GM21360 (cell line): ENCODE measurements at regions not wholly inside any gene's neighbourhood (a gene's known extent, or its start where the extent isn't known, plus 50 kb on each side); places are given as distances from the start of the nearest gene placed in this dataset.

Source experiments
- ATAC-seq: cut with Tn5 transposase; IDR thresholded peaks from one replicate; pipeline ENCODE4 v1.9.1; 2021; ENCODE audit warnings: mild to moderate bottlenecking, moderate library complexity; ENCODE audit not compliant: unreplicated experiment

DNA sequence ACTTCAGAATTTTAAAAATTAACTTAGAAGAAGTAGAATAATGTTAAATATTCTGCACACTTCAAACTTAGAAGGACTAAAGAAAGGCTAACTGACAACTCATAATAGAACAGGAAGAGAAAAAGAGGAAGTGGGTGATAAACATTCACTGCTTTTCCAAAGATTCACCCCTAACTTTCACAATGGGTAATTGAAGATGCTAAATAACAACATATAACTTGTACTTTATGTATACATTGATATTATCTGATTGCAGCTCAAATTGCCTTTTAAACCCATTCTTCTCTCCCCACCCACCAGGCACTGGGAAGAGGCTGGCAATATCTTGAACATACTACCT lies 376.6 kb downstream of the EFNA5 start:
- peak; percentile 75 for ATAC-seq

DNA sequence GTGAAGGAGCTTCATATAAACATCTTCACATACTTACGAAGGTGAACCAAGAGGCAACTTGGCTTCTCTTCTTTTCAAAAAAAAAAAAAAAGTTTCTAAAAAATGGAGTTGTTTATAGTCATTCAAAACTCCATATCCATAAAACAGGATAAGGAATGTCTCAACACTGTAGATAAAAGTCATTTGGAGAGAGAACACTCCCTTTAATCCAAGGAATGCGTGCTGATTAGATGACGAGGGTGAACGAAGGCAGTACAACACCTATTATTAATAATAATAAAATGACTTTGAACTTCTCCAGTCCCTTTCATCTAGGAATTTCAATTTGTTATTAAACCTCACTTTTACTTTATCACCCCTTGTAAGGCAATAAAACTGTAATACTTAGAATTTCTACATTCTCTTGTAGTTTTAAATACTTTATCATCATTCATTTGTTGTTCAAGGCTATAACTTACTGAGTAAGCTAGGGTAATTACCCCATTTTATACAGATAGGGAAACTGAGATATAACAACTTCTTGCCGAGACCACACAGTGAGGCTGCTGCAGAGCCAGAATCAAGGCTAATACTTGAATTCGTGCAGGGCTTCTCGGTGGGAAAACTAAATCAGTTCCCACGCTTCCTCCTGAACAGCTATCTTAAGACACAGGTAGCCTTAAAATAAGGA lies 377.1 kb downstream of the EFNA5 start:
- peak; percentile 6 for ATAC-seq

DNA sequence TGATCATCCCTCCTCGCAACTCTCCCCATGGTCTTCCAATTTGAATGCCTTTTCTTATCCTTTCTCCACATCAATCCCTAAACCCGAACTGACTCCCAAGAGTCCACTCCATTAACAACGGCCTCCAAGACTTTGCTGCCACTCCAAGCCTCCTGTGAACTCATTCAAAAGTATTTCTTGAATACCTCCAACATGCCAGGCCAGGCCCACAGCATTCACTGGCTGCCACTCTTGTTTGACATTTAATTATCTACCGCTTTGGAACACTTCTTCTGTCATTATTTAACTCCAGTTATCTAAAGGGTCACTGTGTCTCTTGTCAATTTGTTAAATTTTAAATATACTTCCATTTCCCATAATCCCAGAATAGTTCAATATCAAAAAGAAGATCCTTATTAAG lies 378.9 kb downstream of the EFNA5 start:
- ATAC-seq, result no peak

DNA sequence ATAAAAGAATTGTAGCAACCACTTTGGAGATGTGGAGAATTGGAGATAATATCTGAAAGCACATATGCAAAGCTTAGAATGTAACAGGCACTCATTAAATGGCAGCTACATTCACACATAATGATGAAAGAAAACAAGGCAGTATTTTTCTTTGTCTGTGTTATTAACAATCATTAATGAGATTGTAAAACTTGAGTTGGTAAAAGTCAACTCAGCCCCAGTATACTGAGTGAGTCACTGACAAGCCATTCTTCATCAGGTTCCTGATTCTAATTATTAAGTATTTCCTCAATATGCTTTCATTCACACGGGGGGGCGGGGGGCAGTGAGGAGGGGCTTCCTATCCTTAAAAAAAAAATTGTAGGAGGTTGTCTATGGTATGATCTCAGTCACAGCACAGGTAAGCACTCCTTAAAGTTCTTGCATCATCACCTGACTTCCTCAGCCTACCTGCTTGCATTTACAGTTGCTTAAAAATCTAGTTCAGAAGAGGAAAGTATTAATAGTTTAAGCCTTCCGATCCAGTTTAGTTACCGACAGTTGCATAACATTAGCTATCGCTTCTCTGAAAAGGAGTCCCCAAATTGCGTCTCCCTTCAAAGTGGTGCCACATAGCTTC lies 379.8 kb downstream of the EFNA5 start:
- ATAC-seq, result no peak

DNA sequence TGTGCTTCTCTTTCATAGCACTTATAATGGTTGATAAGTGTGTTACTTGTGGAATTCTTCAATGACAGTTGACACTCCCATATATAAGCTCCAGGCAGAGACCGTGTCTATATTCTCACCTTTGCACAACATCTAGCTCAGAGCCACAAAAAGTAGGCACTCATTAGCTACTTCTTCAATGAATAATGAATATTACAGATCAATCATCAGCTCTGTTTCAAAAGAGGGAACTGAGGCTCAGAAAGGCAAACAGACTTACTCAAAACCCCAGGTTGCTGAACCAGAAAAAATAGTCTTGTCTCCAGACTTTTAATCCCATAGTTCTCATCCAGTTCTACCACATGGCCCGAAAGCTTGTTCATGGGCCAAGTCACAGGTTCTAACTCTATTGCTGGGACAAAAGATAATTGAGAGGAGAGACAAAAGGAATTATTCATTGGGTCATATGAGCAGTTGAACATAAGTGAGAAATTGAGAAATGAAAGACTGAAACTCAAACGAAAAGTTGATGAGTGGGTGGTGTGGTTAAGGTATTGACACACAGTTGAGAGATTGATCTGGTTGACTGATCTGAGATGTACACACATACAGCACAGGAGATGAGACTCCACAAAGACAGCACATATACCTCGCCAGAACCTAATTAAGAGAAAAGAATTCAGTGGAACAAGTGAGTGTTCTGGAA lies 381.6 kb downstream of the EFNA5 start:
- peak; percentile 89 for ATAC-seq

DNA sequence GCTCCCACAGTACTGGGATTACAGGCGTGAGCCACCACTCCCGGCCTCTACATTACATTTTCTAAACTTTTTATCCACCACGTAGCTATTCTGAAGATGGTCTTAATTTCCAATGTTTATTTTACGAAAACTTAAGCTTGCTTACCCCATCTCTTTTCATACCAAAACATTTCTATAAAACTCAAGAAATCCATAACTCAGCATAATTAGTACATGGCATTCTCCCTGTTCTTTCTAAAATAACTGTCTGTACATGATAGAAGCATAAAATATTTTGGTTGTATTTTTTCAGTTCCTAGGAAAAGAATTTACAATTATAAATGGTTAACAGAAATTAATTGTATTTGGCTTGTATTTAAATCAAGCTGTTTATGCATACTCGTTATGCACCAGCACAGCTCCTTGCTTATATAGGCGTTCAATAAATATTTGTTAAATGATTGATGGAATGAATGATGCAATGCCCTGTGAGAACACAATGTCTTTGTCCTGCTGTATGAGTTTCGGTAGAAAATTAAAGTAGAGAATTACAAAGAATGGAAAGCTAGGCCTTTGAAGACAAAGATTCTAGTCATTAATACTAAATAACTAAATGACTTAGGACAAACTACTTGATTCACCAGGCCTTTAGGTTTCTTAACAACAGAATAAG lies 384.2 kb downstream of the EFNA5 start:
- no peak for ATAC-seq

DNA sequence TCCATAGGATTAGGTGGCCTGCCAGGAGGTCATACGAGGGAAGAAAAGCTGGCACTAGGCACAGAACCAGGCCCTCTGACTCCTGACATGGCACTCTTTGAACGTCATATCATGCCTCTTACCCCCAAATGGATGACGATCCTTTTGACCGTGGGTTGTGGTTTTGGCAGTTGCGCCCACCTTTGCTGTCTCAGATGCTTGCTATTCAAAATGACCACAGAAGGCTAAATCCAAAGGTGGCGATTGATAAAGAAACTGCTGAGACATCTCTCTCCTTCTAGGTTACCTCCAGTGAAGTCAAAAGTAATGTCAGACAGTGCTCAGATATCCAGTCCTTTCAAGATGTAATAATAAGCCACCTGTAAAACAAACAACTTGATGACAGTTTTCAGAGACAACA lies 385.0 kb downstream of the EFNA5 start:
- peak; percentile 38 for ATAC-seq

DNA sequence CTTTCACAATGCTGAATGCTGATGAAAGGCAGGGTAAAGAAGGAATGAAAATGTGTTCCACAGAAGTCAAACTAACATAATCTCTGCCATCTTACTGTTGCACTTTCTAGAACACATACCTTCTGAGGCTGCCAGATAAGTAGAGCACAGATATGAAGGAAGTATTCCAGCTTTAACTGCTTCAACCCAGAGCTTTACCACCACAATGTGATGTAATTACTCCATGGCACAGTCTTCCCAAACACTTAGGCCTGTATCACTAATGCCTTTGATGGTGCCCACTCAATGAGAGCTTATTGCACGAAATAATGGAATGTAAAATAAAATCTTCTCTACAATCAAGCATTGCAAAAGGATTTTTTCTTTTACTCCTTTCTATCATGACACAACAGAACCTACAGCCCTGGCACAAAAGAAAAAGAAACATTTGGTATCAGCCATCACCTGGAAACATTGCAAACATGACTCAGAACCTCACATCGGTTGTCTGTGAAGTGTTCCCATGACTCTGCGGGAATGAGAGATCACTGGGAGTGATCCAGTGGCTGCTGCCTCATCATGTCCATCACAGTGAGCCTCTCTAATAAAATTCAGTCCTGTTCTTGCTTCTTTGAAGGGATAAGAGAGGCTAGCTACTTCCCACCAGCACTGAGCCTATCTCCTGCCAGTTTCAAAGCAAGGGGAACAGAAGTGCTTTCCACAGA lies 385.8 kb downstream of the EFNA5 start:
- ATAC-seq, result no peak

DNA sequence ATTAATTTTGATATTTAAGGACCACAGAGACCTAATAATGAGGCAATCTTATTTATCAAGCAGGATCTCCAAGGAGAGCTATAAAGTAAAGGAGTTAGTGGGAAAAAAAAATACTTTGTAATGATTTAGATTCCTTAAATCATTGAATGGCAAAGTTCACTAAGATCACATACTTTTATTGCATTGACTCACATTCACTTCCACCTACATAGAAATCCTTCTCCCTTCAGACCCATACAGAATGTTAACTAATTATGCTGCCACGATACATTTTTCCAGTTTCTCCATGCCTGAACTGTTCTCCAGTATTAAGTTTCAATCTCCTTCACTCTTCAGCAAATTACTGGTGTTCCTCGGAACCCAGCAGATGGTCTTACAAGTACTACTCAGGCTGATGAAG lies 388.7 kb downstream of the EFNA5 start:
- ATAC-seq, result no peak

DNA sequence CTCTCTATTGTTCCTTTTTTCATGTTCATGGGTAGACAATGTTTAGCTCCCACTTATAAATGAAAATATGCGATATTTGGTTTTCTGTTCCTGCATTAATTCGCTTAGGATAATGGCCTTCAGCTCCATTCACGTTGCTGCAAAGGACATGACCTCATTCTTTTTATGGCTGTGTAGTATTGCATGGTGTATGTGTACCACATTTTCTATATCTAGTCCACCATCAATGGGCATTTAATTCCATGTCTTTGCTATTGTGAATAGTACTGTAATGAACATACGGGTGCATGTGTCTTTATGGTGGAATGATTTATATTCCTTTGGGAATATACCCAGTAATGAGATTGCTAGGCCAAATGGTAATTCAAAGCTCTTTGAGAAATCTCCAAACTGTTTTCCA lies 392.0 kb downstream of the EFNA5 start:
- ATAC-seq, result no peak

DNA sequence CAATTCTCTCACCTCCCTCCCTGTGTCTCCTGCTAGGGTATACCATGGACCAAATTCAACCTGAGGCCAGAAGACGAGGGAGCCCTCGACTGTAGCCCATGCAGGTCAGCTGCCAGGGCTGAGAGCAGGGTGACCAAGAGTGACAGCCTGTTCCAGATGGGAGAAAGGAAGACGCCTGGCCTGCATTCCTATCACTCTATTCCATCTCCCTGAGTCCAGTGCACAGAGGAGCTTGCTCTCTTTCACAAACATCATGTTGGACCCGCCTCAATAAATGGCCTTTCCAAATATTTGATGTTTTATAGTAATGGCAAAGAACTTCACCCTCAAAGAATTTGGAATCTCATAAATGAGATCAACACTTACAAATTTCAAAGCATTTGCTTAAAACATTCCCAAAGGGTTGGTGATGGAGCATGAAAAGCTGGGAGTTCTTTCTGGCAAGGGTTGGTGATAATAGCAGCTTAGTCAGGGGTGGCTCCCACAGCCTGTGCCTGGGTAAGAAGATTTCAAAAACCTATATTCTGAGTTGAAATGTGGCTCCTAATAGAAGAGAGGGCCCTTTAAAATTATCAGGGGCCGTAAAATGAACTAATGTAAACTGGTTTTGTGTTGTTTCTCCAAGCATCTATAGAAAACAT lies 393.1 kb downstream of the EFNA5 start:
- no peak for ATAC-seq

DNA sequence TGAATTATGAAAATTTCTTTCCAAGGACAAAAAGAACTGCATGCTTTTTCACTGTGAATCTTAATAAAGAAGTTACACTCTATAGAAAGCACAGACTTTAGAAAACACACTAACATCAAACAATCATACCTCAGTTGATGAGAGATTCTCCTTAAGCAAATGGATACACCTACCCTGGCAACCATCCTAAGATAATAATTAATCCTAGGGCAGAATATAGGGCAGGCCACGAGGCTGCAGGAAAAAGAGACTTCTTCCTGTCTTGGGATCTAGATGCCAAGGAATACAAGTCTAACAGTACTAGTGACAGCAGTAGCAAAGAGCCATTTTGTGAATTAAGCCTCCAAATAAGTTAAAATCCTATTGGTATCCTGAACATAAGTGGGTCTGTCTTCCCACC lies 395.4 kb downstream of the EFNA5 start:
- ATAC-seq, result no peak

DNA sequence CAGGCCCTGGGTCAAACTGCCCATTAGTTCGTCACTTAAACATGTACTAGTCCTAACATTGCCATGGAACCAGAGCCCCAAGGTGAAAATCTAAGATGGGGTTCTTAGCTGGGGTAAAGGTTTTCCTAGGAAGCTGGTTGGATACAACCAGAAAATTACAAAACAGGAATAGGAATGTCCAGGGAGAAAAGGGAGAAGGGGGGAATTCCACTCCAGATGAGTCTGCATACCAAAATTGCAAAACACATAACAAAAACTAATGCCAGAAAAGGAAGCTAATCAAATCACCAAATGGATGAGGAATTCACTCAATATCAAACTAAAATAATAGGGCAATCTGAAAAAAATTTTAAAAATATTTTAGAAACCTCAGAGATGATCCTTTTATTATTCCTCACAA lies 396.2 kb downstream of the EFNA5 start:
- no peak for ATAC-seq

DNA sequence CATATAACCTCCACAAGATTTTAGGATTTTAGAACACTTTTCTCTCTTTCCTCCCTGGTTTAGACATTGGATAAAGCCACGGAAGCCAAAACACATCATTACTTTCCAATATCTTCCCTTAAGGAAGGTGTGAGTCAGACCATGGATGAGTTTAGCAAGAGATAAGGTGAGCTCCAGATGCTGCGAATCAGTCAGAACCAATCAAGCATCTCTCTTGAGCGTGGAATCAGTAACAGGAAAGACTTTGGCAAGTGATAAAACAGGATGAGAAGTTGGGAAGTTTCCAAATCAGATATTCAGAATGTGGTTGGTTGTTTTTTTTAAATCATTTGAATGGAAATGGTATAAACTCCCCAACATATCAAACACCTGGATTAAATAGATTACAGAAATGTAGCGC lies 397.8 kb downstream of the EFNA5 start:
- no peak for ATAC-seq

DNA sequence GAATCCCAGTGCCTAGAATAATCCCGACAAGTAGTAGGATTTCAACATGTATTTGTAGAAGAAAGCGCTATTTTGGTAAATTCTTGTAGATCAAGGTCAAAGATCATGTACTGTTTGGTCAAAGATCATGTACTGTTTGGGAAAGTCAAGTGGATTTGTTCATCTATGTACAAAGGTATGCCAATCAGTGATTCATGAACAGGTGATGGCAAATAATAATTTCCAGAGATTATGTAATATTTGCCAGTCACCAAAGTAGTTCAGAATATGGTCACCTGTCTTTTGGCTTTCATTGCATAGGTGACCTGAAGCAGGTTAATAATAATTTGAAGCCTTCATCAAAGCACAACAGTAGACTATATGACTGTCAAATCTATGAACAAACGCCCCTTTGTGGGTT lies 398.2 kb downstream of the EFNA5 start:
- ATAC-seq, result no peak

DNA sequence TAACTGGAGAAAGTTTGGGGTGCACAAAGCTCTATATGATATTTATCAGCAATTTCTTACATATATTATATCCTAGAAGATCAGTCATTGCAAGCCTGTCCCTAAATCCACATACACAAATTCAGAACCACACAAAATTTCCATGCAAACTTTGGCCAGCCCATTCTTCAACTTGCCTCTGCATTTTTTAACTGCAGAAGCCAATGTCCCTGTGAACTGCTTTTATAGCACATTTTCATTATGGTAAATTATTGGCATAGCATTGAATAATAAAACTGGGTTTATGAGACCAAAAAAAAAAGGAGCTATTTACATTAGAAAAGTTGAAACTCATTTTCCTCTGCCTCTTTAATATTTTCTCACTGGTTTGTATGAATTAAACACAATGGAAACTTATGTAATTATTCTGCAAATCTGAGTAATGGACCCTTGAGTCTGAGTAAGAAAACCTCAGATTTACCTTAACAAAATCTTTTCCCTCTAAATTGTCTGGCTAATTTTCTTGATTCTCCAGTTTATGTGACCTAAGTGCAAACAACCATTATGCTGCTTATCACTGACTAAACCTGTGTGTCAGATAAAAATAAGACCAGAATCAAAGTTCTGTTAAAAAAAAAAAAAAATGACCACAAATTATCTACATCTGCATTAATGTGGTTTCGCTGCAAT lies 398.9 kb downstream of the EFNA5 start:
- ATAC-seq, result no peak

DNA sequence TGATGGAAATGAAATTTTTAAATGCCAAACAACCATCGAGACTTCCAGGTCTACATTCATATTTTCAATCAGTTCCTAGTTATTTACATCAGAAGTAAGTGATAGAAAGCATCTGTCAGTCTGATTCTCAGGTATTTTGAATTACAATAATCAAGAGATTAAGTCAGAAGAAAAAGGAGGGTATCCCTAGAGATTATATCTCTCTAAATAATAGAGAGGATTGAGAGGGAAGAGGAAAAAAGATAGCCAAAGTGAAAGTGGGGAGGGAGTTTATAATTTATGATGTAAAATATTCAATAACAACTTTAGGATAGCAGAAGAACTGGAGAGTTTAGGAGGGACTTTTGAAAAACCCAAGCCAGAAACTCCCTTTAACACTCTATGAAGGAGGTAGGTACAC lies 400.2 kb downstream of the EFNA5 start:
- ATAC-seq, result no peak

DNA sequence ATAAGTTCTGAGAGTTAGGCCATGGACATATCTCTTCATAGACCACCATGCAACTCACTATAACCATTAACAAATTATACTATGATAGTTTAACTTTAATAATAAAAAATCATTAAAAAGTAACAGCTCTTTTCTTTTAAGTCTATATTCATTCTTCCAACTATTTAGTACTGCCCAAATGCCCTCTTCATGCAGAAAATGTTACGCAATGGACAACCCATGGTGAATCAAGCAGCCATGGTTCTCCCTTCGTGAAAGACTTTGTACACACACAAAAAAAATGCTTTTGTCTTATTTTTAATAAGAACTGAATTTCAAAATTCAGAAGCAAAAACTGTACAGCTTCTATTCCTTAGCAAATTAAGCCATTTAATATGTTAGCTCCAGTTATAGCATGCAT lies 401.1 kb downstream of the EFNA5 start:
- ATAC-seq, result no peak

DNA sequence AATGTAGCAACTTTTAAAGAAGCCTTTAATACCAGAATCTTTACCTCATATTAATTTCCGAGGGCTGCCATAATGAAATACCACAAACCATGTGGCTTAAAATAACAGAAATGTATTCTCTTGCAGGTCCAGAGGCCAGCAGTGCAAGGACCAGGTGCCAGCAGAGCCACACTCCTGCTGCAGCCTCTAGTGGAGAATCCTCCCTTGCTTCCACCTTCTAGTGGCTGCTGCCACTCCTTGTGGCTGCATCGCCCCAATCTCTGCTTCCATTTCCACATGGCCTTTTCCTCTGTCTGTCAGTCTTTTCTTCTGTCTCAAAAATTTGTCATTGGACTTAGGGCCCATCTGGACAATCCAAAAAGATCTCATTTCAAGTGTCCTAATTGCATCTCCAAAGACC lies 401.5 kb downstream of the EFNA5 start:
- no peak for ATAC-seq

DNA sequence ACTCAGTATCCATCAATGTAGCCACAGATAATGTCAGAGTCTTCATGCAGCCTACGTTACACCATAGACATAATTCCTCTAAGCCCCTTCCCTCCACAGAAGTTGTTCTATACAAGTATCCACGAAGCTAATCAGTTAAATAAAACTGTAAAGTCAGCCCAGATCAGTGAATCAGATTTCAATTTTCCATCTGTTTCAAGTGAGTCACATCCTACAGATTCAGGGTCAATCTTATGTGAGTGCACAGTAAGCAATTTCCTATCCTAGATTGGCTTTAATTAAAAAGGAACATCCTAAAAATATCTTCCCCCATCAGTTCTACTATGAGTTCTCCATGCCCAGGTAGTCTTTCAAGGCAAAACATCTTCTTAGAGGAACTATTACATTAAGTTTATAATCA lies 402.5 kb downstream of the EFNA5 start:
- no peak for ATAC-seq
